GM12865 (cell line): ENCODE measurements at regions not wholly inside any gene's neighbourhood (a gene's known extent, or its start where the extent isn't known, plus 50 kb on each side); places are given as distances from the start of the nearest gene placed in this dataset.
"Not testable (repeated sequence)": the region's sequence is repeated elsewhere in the genome, so short reads cannot be mapped to it uniquely, and the experiment has no call there.

Experiments used
- DNase-seq: peaks from one replicate; pipeline ENCODE4 v3.0.0; 2010; ENCODE audit warnings: low read depth
- H3K4me3 ChIP-seq: 2 replicates; pipeline ENCODE4 v1.5.1; 2011; ENCODE audit warnings: mild to moderate bottlenecking, low read depth, low read length, control low read depth
- CTCF ChIP-seq: IDR thresholded peaks from 2 replicates; pipeline ENCODE4 v1.5.1; 2011; ENCODE audit warnings: low read length, control low read depth, low read depth, inconsistent platforms; ENCODE audit not compliant: insufficient read depth; ENCODE audit errors: missing control alignments

- no peak overlapping the region for H3K4me3 ChIP-seq
- DNase-seq = no peak
- no peak for TF ChIP-seq CTCF
Observed at GRCh38 chr2:184449760-184450159, 148.6 kb upstream of the ZNF804A start.

GRCh38 chr2:184452907-184453306 is 145.4 kb upstream of the ZNF804A start:
- no peak for TF ChIP-seq CTCF
- no peak overlapping the region for H3K4me3 ChIP-seq
- DNase-seq = peak; percentile 37

GRCh38 chr2:184455624-184456023 is 142.7 kb upstream of the ZNF804A start:
- no peak for TF ChIP-seq CTCF
- no peak overlapping the region for H3K4me3 ChIP-seq
- DNase-seq = no peak

GRCh38 chr2:184456693-184457092 is 141.6 kb upstream of the ZNF804A start:
- not testable (repeated sequence) for DNase-seq, H3K4me3 ChIP-seq

DNA sequence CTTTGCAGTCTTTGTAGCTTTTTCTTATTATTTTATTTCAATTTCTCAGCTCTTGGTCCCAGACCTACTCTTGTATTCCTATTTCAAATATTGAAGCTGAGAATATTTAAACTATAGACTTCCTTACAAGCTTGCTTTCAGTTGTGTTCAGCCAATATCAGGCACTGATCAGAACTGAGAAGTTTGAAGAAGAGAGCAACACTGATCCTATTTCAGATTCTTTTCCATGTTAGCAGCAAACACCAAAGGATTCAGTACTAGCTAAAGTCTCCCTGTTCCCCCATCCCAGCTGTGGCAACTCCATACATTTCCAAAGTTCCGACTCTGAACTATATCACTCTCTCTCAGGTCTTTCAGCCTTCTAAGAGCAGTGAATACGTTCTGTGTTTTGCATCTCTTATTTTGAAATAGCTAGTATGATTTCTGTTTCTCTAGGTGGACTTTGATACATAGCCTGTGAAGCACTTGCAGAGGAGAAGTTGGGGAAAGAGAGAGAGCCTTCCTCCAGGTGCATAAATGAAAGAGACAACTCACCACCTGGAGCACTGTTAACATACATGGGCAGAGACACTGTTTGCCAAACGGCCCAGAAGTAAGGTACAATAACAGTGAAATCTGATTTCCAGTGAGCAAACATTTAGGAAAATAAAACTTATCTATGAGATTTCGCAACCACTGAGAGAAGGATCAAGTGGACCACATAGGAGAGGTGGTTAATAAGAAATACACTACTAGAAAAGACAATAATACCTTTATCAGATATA is 135.0 kb upstream of the ZNF804A start:
- TF ChIP-seq CTCF = no peak
- H3K4me3 ChIP-seq = no peak overlapping the region
- DNase-seq = no peak

DNA sequence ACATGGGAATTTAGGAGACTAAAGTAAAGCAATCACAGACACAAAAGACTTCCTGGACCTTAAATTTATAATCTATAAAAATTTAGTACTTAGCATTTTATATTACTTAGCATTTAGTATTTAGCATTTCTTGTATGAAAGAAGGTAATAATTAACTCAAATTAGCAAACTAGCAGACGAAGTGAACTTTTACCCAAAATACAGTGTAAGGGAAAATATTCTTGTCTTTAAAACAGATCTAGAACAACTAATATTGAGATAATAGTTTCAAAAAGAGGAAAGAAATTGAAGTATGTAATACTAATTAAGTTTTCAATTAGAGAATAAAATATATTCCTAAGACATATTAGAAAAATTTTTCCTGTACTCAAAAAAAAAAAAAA is 134.5 kb upstream of the ZNF804A start:
- no peak overlapping the region for H3K4me3 ChIP-seq
- no peak for DNase-seq
- no peak for TF ChIP-seq CTCF

DNA sequence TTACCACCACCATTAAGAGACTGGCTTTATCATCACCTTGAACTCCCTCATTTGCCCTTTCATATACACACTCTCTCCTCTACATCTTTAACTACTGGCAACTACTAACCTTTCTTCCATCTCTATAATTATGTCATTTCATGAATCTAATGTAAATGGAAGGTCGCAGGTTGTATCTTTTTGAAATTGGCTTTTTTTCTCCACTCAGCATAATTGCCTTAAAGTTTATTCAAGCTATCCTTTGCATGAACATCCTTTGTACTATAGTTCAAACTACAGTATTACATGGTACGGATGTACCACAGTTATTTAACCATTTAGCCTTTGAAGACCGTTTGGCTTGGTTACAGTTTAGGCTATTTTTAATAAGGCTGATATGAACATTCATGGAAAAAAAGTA is 129.5 kb upstream of the ZNF804A start:
- no peak for TF ChIP-seq CTCF
- DNase-seq = no peak
- no peak overlapping the region for H3K4me3 ChIP-seq
